Gastroesophageal sphincter (tissue), 4 donors: ENCODE measurements at regions not wholly inside any gene's neighbourhood (a gene's known extent, or its start where the extent isn't known, plus 50 kb on each side); places are given as distances from the start of the nearest gene placed in this dataset.

Source experiments
- ATAC-seq: fragments of 150-250 bp; one replicate; pipeline ENCODE4 v1.9.1; 2016; ENCODE audit warnings: mild to moderate bottlenecking, moderate library complexity
- H3K27ac ChIP-seq, 4 donors: fragments of 200-600 bp; sonication (generic) in 3 of 4; 1 replicate in 3 of 4; 2 replicates in 1 of 4; pipeline ENCODE4 v1.5.1; 2016 to 2019
- H3K27me3 ChIP-seq: fragments of 200-600 bp; sonication (generic); one replicate; pipeline ENCODE4 v1.5.1; 2019
- H3K36me3 ChIP-seq, 2 donors: fragments of 200-600 bp; sonication (generic); one replicate each; pipeline ENCODE4 v1.5.1; 2019; ENCODE audit warnings: control low read depth in 1 of 2
- H3K4me1 ChIP-seq, 3 donors: fragments of 200-600 bp; sonication (generic); 1 replicate in 2 of 3; 2 replicates in 1 of 3; pipeline ENCODE4 v1.5.1; 2016 to 2019; ENCODE audit warnings: control low read depth in 2 of 3
- H3K4me3 ChIP-seq, 2 donors: fragments of 200-600 bp; sonication (generic); one replicate each; pipeline ENCODE4 v1.5.1; 2019; ENCODE audit warnings: mild to moderate bottlenecking in 1 of 2, moderate library complexity in 1 of 2
- H3K9me3 ChIP-seq, 3 donors: fragments of 200-600 bp; sonication (generic); one replicate each; pipeline ENCODE4 v1.5.1; 2017 to 2019; ENCODE audit warnings: control low read depth in 2 of 3
- CTCF ChIP-seq, 4 experiments: fragments of 200-600 bp in 2 of 4; fragments of 450-650 bp in 2 of 4; sonication (generic) in 1 of 4; IDR thresholded peaks; one replicate each; pipeline ENCODE4 v1.5.1; 2017 to 2019; ENCODE audit warnings: antibody characterized with exemption in 4 of 4, mild to moderate bottlenecking in 2 of 4, moderate library complexity in 2 of 4
- EP300 ChIP-seq: sonication (generic); formaldehyde crosslinking; IDR thresholded peaks from one replicate; pipeline ENCODE4 v1.6.1; 2017; ENCODE audit warnings: antibody characterized with exemption, mild to moderate bottlenecking
- POLR2A ChIP-seq, 2 donors: fragments of 450-650 bp; IDR thresholded peaks; one replicate each; pipeline ENCODE4 v1.6.1; 2017; ENCODE audit warnings: antibody characterized with exemption in 2 of 2, mild to moderate bottlenecking in 2 of 2, moderate library complexity in 1 of 2
- POLR2AphosphoS5 ChIP-seq: sonication (generic); formaldehyde crosslinking; IDR thresholded peaks from one replicate; pipeline ENCODE4 v1.6.1; 2017; ENCODE audit warnings: antibody characterized with exemption
- WGBS, 2 donors: methylation state at CpG; one replicate each; pipeline ENCODE4 v1.1.5; 2018; ENCODE audit warnings: low coverage in 1 of 2; 5-methylcytosine and 5-hydroxymethylcytosine counted together

- no peak for TF ChIP-seq CTCF (IDR thresholded peaks at IDR 0.05)
- TF ChIP-seq POLR2A (IDR thresholded peaks at IDR 0.05), result no peak
- TF ChIP-seq EP300, result no peak
- no peak for TF ChIP-seq POLR2AphosphoS5
- Histone ChIP-seq H3K36me3 (no peaks in the 10 kb centered on the region), H3K4me1 (no peaks in the 10 kb centered on the region), H3K4me3 (no peak overlapping the region), H3K27me3 (no peaks in the 10 kb centered on the region), H3K27ac (no peak overlapping the region), H3K9me3 (peaks cover 0 to 4% (median 0%) of the 10 kb centered on the region in 3 donors)
- no peak for ATAC-seq
Measured at GRCh38 chr13:69579351-69579750, 528.3 kb upstream of the ATXN8OS start.

- TF ChIP-seq EP300, result no peak
- TF ChIP-seq POLR2A (IDR thresholded peaks at IDR 0.05), result no peak
- no peak for TF ChIP-seq CTCF (IDR thresholded peaks at IDR 0.05)
- no peak for TF ChIP-seq POLR2AphosphoS5
- Histone ChIP-seq H3K4me1 (no peaks in the 10 kb centered on the region), H3K4me3 (no peak overlapping the region), H3K27me3 (no peaks in the 10 kb centered on the region), H3K27ac (no peak overlapping the region), H3K36me3 (no peaks in the 10 kb centered on the region), H3K9me3 (peaks cover 0 to 4% (median 0%) of the 10 kb centered on the region in 3 donors)
- 78% methylated on average over 1 of the region's 1 CpG; no CpG with 5 or more reads in 1 of the 2 donors for WGBS, 2 donors
- no peak for ATAC-seq
Measured at GRCh38 chr13:69571606-69572323, 535.9 kb upstream of the ATXN8OS start.

- TF ChIP-seq POLR2A (IDR thresholded peaks at IDR 0.05), result no peak
- TF ChIP-seq CTCF (IDR thresholded peaks at IDR 0.05), result no peak
- no peak for TF ChIP-seq POLR2AphosphoS5
- no peak for TF ChIP-seq EP300
- WGBS, 2 donors, result 92 to 94% methylated on average over 2 of the region's 2 CpGs
- H3K4me1 ChIP-seq, result no peaks in the 10 kb centered on the region
- H3K36me3 ChIP-seq, result no peaks in the 10 kb centered on the region
- no peak overlapping the region for H3K27ac ChIP-seq
- no peaks in the 10 kb centered on the region for H3K27me3 ChIP-seq
- H3K4me3 ChIP-seq, result no peak overlapping the region
- ATAC-seq, result no peak
- H3K9me3 ChIP-seq, result no peaks in the 10 kb centered on the region
Measured at GRCh38 chr13:69567514-69567913, 540.1 kb upstream of the ATXN8OS start.

GRCh38 chr13:69566104-69566716 lies 541.4 kb upstream of the ATXN8OS start:
- H3K27me3 ChIP-seq, result no peaks in the 10 kb centered on the region
- no peaks in the 10 kb centered on the region for H3K36me3 ChIP-seq
- no peak overlapping the region for H3K4me3 ChIP-seq
- WGBS, 2 donors, result 89 to 90% methylated on average over 4 to 6 of the region's 6 CpGs
- no peaks in the 10 kb centered on the region for H3K9me3 ChIP-seq
- no peak overlapping the region for H3K27ac ChIP-seq
- H3K4me1 ChIP-seq, result no peaks in the 10 kb centered on the region
- ATAC-seq, result no peak
- no peak for TF ChIP-seq POLR2A (IDR thresholded peaks at IDR 0.05)
- TF ChIP-seq CTCF (IDR thresholded peaks at IDR 0.05), result no peak
- no peak for TF ChIP-seq POLR2AphosphoS5
- TF ChIP-seq EP300, result no peak

GRCh38 chr13:69565334-69565733 lies 542.3 kb upstream of the ATXN8OS start:
- H3K4me3 ChIP-seq, result no peak overlapping the region
- no peaks in the 10 kb centered on the region for H3K4me1 ChIP-seq
- no peak for ATAC-seq
- H3K27me3 ChIP-seq, result no peaks in the 10 kb centered on the region
- 67 to 73% methylated on average over 4 of the region's 4 CpGs for WGBS, 2 donors
- H3K36me3 ChIP-seq, result no peaks in the 10 kb centered on the region
- H3K27ac ChIP-seq, result no peak overlapping the region
- TF ChIP-seq CTCF (IDR thresholded peaks at IDR 0.05), result no peak
- no peak for TF ChIP-seq POLR2A (IDR thresholded peaks at IDR 0.05)
- no peak for TF ChIP-seq EP300
- no peak for TF ChIP-seq POLR2AphosphoS5
- H3K9me3 ChIP-seq, result no peaks in the 10 kb centered on the region
